SJSA1 (cell line): ENCODE measurements at regions not wholly inside any gene's neighbourhood (a gene's known extent, or its start where the extent isn't known, plus 50 kb on each side); places are given as distances from the start of the nearest gene placed in this dataset.

ENCODE experiments used
- DNase-seq, 2 experiments: peaks; one replicate each; pipeline ENCODE4 v3.0.0-alpha.2; 2015 to 2020; ENCODE audit warnings: low spot score in 2 of 2, low read depth in 1 of 2
- H3K27ac ChIP-seq: fragments of 250-450 bp; sonication (Bioruptor Pico); 2 replicates; pipeline ENCODE4 v1.5.1; 2020; ENCODE audit warnings: mild to moderate bottlenecking, moderate library complexity
- H3K27me3 ChIP-seq: fragments of 250-450 bp; sonication (Bioruptor Pico); replicated peaks from 2 replicates; pipeline ENCODE4 v1.5.1; 2020; ENCODE audit warnings: mild to moderate bottlenecking, moderate library complexity
- H3K36me3 ChIP-seq: fragments of 250-450 bp; sonication (Bioruptor Pico); 2 replicates; pipeline ENCODE4 v1.5.1; 2020; ENCODE audit warnings: mild to moderate bottlenecking
- H3K4me1 ChIP-seq: fragments of 250-450 bp; sonication (Bioruptor Pico); replicated peaks from 2 replicates; pipeline ENCODE4 v1.6.1; 2021; ENCODE audit warnings: mild to moderate bottlenecking
- H3K4me3 ChIP-seq: fragments of 250-450 bp; sonication (Bioruptor Pico); 2 replicates; pipeline ENCODE4 v1.5.1; 2020; ENCODE audit warnings: mild to moderate bottlenecking
- H3K9me3 ChIP-seq: fragments of 250-450 bp; sonication (Bioruptor Pico); replicated peaks from 2 replicates; pipeline ENCODE4 v1.5.1; 2020; ENCODE audit warnings: mild to moderate bottlenecking

DNA sequence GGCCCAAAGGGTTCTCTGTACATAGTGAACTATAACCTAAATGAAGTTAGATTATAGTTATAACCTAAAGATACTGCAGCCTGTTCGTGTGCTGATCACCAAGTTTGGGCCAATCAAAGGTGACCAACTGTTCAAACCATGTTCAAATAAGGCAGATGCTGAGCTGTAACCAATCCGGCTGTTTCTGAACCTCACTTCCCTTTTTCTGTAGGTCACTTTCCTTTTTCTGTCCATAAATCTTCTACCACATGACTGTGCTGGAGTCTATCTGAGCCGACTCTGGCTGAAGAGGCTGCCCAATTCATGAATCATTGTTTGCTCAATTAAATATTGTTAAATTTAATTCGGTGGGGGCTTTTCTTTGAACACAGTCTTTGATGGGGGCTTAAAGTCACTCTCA is 1920.2 kb downstream of the MAT2B start:
- no peak overlapping the region for H3K27ac ChIP-seq
- no peak for DNase-seq
- H3K4me1 ChIP-seq: no peaks in the 10 kb centered on the region
- no peak overlapping the region for H3K4me3 ChIP-seq
- H3K36me3 ChIP-seq: no peaks in the 10 kb centered on the region
- peaks cover 6% of the 10 kb centered on the region; the same call in 1 of the 2 replicates for H3K9me3 ChIP-seq
- no peaks in the 10 kb centered on the region for H3K27me3 ChIP-seq

DNA sequence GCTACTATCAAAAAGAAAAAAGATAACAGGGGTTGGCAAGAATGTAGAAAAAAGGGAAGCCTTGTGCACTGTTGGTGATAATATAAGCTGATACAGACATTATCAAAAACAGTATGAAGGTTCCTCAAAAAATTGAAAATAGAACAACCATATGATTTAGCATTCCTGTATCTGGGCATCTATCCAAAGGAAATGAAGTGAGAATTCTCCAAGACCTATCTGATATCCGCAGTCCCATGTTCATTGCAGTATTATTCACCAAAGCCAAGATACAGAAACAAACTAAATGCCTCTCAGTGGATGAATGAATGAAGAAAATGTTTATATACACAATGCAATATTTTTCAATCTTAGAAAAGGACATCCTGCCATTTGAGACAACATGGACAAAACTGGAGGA is 1943.3 kb downstream of the MAT2B start:
- no peak overlapping the region for H3K27ac ChIP-seq
- H3K4me1 ChIP-seq: no peaks in the 10 kb centered on the region
- H3K27me3 ChIP-seq: no peaks in the 10 kb centered on the region
- H3K4me3 ChIP-seq: no peak overlapping the region
- no peak for DNase-seq
- H3K9me3 ChIP-seq: peaks cover 7% of the 10 kb centered on the region
- H3K36me3 ChIP-seq: no peaks in the 10 kb centered on the region

DNA sequence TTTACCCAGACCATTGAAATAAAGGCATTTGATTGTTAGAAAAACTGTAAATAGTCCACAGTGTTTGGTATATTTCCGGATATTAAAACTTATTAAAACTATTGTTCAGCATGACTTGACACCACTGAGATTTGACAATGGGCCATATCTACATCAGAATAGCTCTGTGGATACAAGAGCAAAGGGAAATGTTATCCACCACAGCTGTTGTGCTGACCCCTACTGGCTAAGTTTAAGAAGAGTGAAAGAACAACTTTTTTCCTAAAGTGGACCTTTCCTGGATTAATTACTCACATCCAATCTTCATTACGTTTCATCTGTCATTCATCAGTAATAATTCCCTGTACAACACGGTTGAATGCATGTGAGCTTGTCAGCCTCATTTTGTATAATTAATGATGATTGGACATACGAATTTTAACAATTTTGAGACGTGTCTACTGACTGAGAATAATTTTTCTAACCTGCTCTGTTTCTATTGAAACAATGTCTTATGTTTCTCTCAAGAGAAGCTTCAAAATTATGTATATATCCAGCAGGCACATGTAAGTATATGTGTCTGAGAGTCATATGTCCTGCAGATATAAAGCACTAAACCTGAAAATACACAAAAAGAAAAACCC is 1952.6 kb downstream of the MAT2B start:
- Histone ChIP-seq H3K36me3 (no peaks in the 10 kb centered on the region), H3K27ac (no peak overlapping the region), H3K9me3 (peaks cover 7% of the 10 kb centered on the region; the same call in 1 of the 2 replicates), H3K27me3 (no peaks in the 10 kb centered on the region), H3K4me1 (no peaks in the 10 kb centered on the region), H3K4me3 (no peak overlapping the region)
- no peak for DNase-seq

DNA sequence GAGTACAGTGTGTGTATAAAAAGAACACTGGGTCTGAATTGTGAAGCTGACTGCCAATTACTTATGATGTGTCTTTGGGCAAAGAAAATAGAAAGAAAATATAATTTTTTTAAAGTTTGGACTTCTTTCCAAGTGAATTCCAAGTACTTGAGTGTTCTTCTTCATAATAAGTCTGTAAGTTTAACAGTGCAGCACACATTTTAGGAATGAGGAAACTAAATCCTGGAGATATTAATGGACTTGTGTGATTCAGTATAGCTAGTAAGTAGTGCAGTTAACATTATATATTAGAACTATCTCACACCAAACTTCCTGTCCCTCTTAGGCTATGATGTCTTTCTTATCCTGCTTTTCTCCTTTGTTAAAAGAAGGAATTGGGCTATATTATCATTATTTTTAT is 1953.8 kb downstream of the MAT2B start:
- no peaks in the 10 kb centered on the region for H3K36me3 ChIP-seq
- H3K4me3 ChIP-seq: no peak overlapping the region
- H3K4me1 ChIP-seq: no peaks in the 10 kb centered on the region
- no peaks in the 10 kb centered on the region for H3K27me3 ChIP-seq
- DNase-seq: no peak
- H3K27ac ChIP-seq: no peak overlapping the region
- peaks cover 7% of the 10 kb centered on the region; the same call in 1 of the 2 replicates for H3K9me3 ChIP-seq

DNA sequence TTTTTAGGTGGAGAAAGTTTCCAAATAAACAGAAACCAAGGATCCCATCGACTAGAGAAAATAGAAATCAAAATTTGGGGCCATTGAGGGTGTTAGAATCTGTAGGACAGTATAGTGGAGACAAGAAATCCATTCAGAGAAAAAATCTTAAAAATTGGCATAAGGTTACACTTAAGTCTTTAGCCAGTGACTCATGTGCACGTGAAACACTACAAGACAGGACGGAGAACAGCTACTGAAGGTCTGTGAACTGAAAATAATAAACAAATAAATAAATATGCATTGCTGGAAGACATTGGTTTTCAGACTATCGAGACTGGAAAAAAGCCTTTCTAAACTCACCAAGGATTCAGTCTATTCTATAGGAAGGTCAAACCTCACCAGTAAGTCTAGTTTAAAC is 1955.5 kb downstream of the MAT2B start:
- Histone ChIP-seq H3K27me3 (no peaks in the 10 kb centered on the region), H3K27ac (no peak overlapping the region), H3K9me3 (peaks cover 7% of the 10 kb centered on the region; the same call in 1 of the 2 replicates), H3K36me3 (no peaks in the 10 kb centered on the region), H3K4me1 (no peaks in the 10 kb centered on the region), H3K4me3 (no peak overlapping the region)
- no peak for DNase-seq

DNA sequence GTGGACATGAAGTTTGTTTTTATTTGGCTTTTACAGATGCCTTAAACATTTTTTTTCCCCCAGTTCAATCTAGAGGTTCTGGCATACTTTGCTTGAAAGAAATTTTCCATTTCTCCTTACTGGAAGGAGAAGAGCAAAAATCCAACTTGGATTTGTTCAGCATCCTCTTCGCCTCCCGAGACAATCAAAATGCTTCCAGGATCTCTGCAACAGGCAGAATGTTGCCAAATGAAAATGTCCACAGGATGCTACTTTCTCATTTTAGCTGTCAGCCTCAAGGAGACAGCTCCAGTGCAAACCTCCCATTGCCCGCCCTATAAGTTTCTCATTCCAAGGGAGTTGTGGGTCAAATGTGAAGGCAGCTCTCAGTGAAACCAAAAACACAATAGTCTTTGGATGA is 1972.1 kb downstream of the MAT2B start:
- Histone ChIP-seq H3K27me3 (no peaks in the 10 kb centered on the region), H3K36me3 (no peaks in the 10 kb centered on the region), H3K27ac (no peak overlapping the region), H3K4me3 (no peak overlapping the region), H3K9me3 (peaks cover 2% of the 10 kb centered on the region; the same call in 1 of the 2 replicates), H3K4me1 (no peaks in the 10 kb centered on the region)
- DNase-seq: no peak

DNA sequence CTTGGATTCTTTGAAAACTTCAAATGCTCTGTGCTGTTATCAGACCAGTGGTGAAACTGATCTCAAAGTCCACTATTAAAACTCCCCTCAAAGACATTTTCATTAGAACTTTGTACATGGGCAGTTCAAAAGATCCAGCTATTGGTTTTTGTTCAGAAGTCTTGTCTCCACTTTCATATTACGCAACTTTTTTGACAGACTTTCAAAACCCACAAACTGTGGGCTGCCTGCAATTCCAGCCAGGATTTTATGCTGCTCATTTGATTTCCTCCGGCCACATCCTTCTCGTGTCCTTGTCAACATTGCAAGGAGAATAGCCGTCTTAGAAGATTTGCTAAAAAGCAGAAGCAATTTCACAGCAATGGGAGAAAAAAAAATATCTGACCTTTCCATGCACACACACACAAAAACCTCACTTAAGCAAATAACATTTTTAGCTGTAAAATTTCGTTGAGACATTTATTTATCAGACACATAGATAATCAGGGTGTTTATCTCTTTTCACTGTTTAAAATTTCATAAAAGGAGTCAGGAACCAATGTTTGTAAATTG is 1990.5 kb downstream of the MAT2B start:
- Histone ChIP-seq H3K27me3 (no peaks in the 10 kb centered on the region), H3K4me3 (no peak overlapping the region), H3K4me1 (no peaks in the 10 kb centered on the region), H3K36me3 (no peaks in the 10 kb centered on the region), H3K27ac (no peak overlapping the region), H3K9me3 (peaks cover 12% of the 10 kb centered on the region)
- DNase-seq: no peak

DNA sequence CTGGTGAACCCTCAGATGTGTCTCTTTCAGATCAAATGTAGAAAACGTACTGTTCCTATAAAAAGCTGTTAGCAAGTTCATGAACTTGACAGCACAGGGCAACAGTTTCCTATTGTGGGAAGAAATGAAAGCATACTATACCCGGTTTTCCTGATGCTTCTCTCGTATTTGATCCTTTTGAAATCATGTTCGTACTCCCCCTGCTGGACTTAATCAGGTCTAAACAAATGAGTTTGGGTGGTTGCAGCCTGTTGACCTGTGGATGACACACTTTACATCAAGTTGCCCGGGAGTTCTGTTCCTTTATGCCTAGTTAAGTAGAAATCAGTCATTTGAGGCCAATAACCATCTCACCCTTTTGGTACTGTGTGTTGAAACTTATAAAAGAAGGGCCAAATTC is 1992.3 kb downstream of the MAT2B start:
- no peak overlapping the region for H3K27ac ChIP-seq
- DNase-seq: no peak
- H3K36me3 ChIP-seq: no peaks in the 10 kb centered on the region
- no peaks in the 10 kb centered on the region for H3K27me3 ChIP-seq
- H3K4me1 ChIP-seq: no peaks in the 10 kb centered on the region
- H3K4me3 ChIP-seq: no peak overlapping the region
- peaks cover 9% of the 10 kb centered on the region for H3K9me3 ChIP-seq

DNA sequence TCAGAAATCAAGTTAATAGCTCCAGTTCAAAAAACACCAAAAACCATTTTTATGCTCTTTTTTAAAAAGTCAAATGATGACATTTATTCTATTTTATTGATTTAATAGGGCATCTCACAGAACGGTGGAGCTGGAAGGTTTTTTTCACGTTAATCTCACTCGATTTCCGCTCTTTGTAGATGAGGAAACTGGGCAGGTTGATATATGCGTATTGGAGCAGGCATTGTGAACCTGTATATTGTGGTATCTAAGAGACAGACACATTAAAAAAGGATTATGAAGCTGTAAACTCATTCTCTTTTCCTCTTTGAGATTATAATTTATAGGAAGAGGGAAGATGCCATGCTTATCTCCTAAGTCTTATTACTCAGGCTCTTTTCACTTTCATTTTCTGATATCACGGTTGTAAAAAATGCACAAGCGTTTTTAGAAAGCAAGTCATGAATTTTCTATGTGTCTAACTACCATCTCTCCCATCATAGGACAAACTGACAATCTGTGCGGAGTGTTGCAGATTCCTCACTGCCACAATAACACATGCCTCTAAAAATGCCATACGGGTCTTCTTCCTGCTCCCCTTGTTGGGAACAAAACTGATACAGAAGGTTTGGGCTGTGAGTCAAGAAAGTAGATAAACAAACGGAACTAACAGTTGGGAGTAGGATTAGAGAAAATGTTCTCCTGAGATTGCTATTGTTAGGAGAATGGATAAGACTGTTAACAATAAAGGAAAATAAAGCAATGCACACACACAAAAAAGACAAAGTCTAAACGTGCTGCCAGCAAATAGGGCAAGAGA is 1997.7 kb downstream of the MAT2B start:
- peaks cover 5% of the 10 kb centered on the region for H3K9me3 ChIP-seq
- H3K4me3 ChIP-seq: peak overlapping the region; percentile 12; the same call in 1 of the 2 replicates
- H3K27ac ChIP-seq: 0 out of 2 replicates have a peak overlapping the region, but pooled peaks have one; percentile 5
- H3K36me3 ChIP-seq: no peaks in the 10 kb centered on the region
- H3K4me1 ChIP-seq: no peaks in the 10 kb centered on the region
- H3K27me3 ChIP-seq: no peaks in the 10 kb centered on the region
- peak in 1 of 2 experiments; percentile 24 for DNase-seq

DNA sequence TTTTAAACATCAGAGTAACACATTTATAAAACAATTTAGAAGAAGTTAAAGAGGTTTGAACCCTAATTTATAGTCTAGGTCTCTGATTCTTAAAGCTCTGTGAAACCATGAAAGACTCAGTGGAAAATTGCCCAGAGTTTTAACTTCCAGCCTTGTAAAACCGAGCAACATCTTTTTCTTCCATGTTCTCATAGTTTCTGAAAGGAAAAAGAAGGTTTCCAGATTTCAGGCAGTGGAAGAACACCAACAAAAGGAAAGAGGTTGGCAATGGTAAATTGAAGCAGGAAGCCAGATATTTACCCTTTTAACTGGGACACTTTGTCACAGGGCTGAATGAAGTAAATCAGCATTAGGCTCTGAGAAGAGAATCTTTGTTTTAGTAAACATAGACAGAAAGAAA is 1999.3 kb downstream of the MAT2B start:
- H3K27ac ChIP-seq: no peak overlapping the region
- H3K36me3 ChIP-seq: no peaks in the 10 kb centered on the region
- DNase-seq: no peak
- peaks cover 5% of the 10 kb centered on the region for H3K9me3 ChIP-seq
- H3K27me3 ChIP-seq: no peaks in the 10 kb centered on the region
- H3K4me3 ChIP-seq: no peak overlapping the region
- no peaks in the 10 kb centered on the region for H3K4me1 ChIP-seq

DNA sequence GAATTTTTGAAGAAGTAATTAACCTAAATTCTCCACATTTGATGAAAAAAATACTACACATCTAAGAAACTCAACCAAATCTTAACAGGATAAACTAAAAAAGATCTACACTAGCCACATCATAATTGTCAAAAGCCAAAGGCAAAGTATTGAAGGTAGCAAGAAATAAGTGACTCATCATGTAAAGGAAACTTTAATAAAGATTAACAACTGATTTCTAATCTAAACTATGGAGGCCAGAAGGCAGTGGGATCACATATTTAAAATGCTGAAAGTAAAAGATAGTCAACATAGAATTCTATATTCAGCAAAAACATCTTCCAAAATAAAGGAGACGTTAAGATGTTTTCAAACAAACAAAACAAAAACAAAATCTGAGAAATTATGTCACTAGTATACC is 2002.9 kb downstream of the MAT2B start:
- no peaks in the 10 kb centered on the region for H3K36me3 ChIP-seq
- H3K4me1 ChIP-seq: no peaks in the 10 kb centered on the region
- no peaks in the 10 kb centered on the region for H3K27me3 ChIP-seq
- no peak for DNase-seq
- H3K4me3 ChIP-seq: no peak overlapping the region
- H3K9me3 ChIP-seq: peaks cover 2% of the 10 kb centered on the region; the same call in 1 of the 2 replicates
- H3K27ac ChIP-seq: no peak overlapping the region

DNA sequence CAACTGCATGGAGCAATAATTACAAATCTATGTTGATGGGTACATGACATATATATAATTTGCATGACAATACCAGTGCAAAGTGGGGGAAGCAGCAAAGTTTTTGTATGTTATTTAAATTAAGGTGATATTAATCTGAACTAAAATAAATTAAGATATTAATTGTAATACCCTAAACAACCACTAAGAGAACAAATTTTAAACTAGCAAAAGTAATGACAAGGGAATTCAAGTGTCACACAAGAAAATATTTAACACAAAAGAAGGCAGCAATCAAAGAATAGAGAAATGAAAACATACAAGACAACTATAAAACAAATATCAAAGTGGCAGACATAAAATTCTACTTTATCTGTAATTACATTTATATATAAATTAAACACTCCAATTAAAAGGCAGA is 2003.4 kb downstream of the MAT2B start:
- H3K4me3 ChIP-seq: no peak overlapping the region
- no peak overlapping the region for H3K27ac ChIP-seq
- H3K36me3 ChIP-seq: no peaks in the 10 kb centered on the region
- H3K4me1 ChIP-seq: no peaks in the 10 kb centered on the region
- H3K9me3 ChIP-seq: peaks cover 2% of the 10 kb centered on the region; the same call in 1 of the 2 replicates
- H3K27me3 ChIP-seq: no peaks in the 10 kb centered on the region
- no peak for DNase-seq

DNA sequence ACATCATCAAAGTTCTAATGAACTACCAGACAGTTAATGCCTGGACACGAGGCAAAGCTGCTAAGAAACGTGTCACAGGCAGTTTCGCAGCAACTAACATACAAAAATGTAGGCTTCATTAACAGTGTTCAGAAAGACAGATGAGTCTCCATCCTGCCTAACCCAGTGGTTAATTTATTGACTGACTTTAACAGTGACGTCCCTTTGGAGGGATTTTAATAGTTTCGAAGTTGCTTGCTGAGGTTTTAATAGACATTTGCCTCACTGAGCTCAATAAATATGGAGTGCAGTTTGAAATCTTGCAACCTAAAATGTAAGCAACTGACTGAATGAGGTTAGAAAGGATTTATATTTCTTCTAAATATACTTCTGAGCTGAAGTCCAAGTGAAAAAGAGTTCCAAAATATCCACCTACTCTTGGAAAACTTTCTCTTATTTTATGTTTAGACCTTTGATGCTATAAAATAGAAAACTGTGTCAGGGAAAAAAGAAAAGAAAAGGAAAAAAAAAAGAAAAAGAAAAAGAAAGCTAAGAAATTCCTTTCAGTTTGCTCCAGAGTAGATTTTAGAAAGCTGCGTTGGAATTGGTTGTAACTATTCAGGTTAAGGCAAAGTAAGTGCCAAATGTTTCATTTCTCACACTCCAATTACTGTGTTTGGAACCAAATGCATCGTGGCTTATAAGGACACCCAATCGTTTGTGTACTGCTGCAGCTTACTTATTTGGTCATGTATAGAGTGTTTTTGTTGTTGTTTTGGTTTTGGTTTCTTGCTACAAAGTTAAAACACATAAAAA is 2016.6 kb downstream of the MAT2B start:
- Histone ChIP-seq H3K27me3 (no peaks in the 10 kb centered on the region), H3K9me3 (peaks cover 2% of the 10 kb centered on the region; the same call in 1 of the 2 replicates), H3K4me3 (no peak overlapping the region), H3K4me1 (no peaks in the 10 kb centered on the region), H3K36me3 (no peaks in the 10 kb centered on the region), H3K27ac (no peak overlapping the region)
- no peak for DNase-seq
